SK-N-SH treated with all-trans-retinoic acid at 6 μM for 48 hours (cell line): ENCODE measurements at regions not wholly inside any gene's neighbourhood (a gene's known extent, or its start where the extent isn't known, plus 50 kb on each side); places are given as distances from the start of the nearest gene placed in this dataset.

Source experiments
- CREB5 ChIP-seq: fragments of 250-450 bp; sonication (Bioruptor Pico); IDR thresholded peaks from 2 replicates; pipeline ENCODE4 v1.5.1; 2020; ENCODE audit warnings: low read depth, mild to moderate bottlenecking, moderate library complexity
- CSRNP3 ChIP-seq: fragments of 250-450 bp; sonication (Bioruptor Pico); IDR thresholded peaks from 2 replicates; pipeline ENCODE4 v1.5.1; 2021; ENCODE audit warnings: mild to moderate bottlenecking, moderate library complexity
- ESRRG ChIP-seq: fragments of 250-450 bp; sonication (Bioruptor Pico); IDR thresholded peaks from 2 replicates; pipeline ENCODE4 v1.6.1; 2021; ENCODE audit warnings: mild to moderate bottlenecking
- OSR1 ChIP-seq: fragments of 250-450 bp; sonication (Bioruptor Pico); IDR thresholded peaks from 2 replicates; pipeline ENCODE4 v1.8.0; 2022; ENCODE audit warnings: moderate library complexity, mild to moderate bottlenecking, inconsistent platforms
- PATZ1 ChIP-seq: fragments of 250-450 bp; sonication (Bioruptor Pico); IDR thresholded peaks from 2 replicates; pipeline ENCODE4 v1.8.0; 2020; ENCODE audit warnings: mild to moderate bottlenecking, moderate library complexity, borderline replicate concordance
- RARB ChIP-seq: fragments of 250-450 bp; sonication (Bioruptor Pico); IDR thresholded peaks from 2 replicates; pipeline ENCODE4 v1.8.0; 2021; ENCODE audit warnings: mild to moderate bottlenecking, moderate library complexity
- ZFP3 ChIP-seq: fragments of 250-450 bp; sonication (Bioruptor Pico); IDR thresholded peaks from 2 replicates; pipeline ENCODE4 v1.5.0; 2020; ENCODE audit warnings: mild to moderate bottlenecking, moderate library complexity
- ZNF565 ChIP-seq: fragments of 450-650 bp; formaldehyde crosslinking; conservative IDR thresholded peaks from 2 replicates; pipeline ENCODE4 v1.5.0; 2020; ENCODE audit warnings: low read depth, mild to moderate bottlenecking, moderate library complexity
- ZNF8 ChIP-seq: fragments of 450-650 bp; formaldehyde crosslinking; IDR thresholded peaks from 2 replicates; pipeline ENCODE4 v1.5.0; 2020; ENCODE audit warnings: mild to moderate bottlenecking, moderate library complexity

GRCh38 chr2:12288048-12288447, 428.7 kb upstream of the TRIB2 start:
- TF ChIP-seq OSR1 (CRISPR knock-in tag) (no peak), ZFP3 (CRISPR knock-in tag) (no peak), CREB5 (CRISPR knock-in tag) (no peak), RARB (no peak), ZNF8 (CRISPR knock-in tag) (no peak), PATZ1 (CRISPR knock-in tag) (no peak), ESRRG (CRISPR knock-in tag) (no peak), CSRNP3 (CRISPR knock-in tag) (no peak), ZNF565 (CRISPR knock-in tag) (no peak)
